ENCODE measurements at regions not wholly inside any gene's neighbourhood (a gene's known extent, or its start where the extent isn't known, plus 50 kb on each side); places are given as distances from the start of the nearest gene placed in this dataset.

DNA sequence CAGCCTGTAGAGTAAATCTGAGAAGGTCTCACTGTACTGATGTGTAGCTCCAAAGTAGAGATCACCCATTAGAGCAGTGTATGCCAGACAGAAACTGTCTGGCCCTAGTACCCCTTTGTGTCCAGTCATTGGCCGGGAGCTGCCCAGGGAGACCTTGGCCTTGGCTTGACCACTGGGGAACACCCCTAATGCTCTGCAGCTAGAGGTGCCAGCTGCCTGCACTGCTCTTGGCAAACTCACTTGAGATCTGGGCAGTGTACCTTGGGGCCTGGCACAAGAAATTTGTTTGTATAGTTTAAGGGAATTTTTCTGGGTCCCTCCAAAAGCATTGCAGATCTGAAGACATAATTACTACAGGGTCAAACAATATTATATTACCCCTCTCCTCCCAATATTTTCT lies 78.7 kb upstream of the MPHOSPH6 start:
- TF ChIP-seq POLR2A (IDR thresholded peaks at IDR 0.05): no peak
- TF ChIP-seq, protein P1, sequence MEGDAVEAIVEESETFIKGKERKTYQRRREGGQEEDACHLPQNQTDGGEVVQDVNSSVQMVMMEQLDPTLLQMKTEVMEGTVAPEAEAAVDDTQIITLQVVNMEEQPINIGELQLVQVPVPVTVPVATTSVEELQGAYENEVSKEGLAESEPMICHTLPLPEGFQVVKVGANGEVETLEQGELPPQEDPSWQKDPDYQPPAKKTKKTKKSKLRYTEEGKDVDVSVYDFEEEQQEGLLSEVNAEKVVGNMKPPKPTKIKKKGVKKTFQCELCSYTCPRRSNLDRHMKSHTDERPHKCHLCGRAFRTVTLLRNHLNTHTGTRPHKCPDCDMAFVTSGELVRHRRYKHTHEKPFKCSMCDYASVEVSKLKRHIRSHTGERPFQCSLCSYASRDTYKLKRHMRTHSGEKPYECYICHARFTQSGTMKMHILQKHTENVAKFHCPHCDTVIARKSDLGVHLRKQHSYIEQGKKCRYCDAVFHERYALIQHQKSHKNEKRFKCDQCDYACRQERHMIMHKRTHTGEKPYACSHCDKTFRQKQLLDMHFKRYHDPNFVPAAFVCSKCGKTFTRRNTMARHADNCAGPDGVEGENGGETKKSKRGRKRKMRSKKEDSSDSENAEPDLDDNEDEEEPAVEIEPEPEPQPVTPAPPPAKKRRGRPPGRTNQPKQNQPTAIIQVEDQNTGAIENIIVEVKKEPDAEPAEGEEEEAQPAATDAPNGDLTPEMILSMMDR (IDR thresholded peaks at IDR 0.05): no peak

Data from lower leg skin (tissue), 3 donors.